GM12878 (cell line): ENCODE measurements at regions not wholly inside any gene's neighbourhood (a gene's known extent, or its start where the extent isn't known, plus 50 kb on each side); places are given as distances from the start of the nearest gene placed in this dataset.

Experiments
- ATAC-seq: fragments of 200-7000 bp; cut with Tn5 transposase; 3 replicates; pipeline ENCODE4 v1.9.1; 2020; ENCODE audit warnings: mild to moderate bottlenecking, moderate library complexity
- BruUV-seq: library from RNA; stranded (reverse); fragments of 400-500 nt; replicated peaks from 2 replicates; lab custom pipeline; 2021; lab: Mats Ljungman, UMichigan
- CTCF ChIA-PET: fragments of 300-600 bp; sonication (Branson Sonifier 250); formaldehyde crosslinking; extraction: SDS; loops from one replicate; lab custom pipeline; 2021; ENCODE audit warnings: inconsistent platforms; lab: Yijun Ruan, JAX
- POLR2A ChIA-PET: fragments of 350-600 bp; formaldehyde crosslinking; extraction: SDS; loops from one replicate; lab custom pipeline; 2021; ENCODE audit warnings: inconsistent platforms; lab: Charles Lee
- RAD21 ChIA-PET: fragments of 300-600 bp; sonication (Branson Sonifier 250); formaldehyde crosslinking; loops from one replicate; lab custom pipeline; 2023; ENCODE audit warnings: antibody characterized with exemption; ENCODE audit not compliant: unreplicated experiment; lab: Charles Lee
- SMC1A ChIA-PET: fragments of 300-600 bp; sonication (Branson Sonifier 250); formaldehyde crosslinking; loops from one replicate; lab custom pipeline; 2023; ENCODE audit not compliant: unreplicated experiment, uncharacterized antibody; lab: Charles Lee
- DNase-seq: peaks from one replicate; pipeline ENCODE4 v3.0.0-alpha.2; 2011; ENCODE audit warnings: low read depth, low spot score
- FAIRE-seq: peaks from 3 replicates; lab custom pipeline; 2011; peaks lifted over from hg19 to GRCh38; lab: Jason Lieb, UNC
- H2AFZ ChIP-seq: 2 replicates; pipeline ENCODE4 v1.6.0; 2011; ENCODE audit warnings: low read depth, low read length, control low read depth; ENCODE audit not compliant: control insufficient read depth
- H3K27ac ChIP-seq: 2 replicates; pipeline ENCODE4 v1.5.1; 2011; ENCODE audit warnings: control low read depth; ENCODE audit not compliant: control insufficient read depth, insufficient read depth
- H3K27me3 ChIP-seq, 2 experiments: replicated peaks in 1 of 2; 2 replicates each; pipeline versions ENCODE4 v1.6.0 to v1.6.1; 2011; ENCODE audit warnings: low read length in 1 of 2; ENCODE audit not compliant: control insufficient read depth in 2 of 2, insufficient read depth in 2 of 2
- H3K36me3 ChIP-seq, 2 experiments: 2 replicates each; pipeline ENCODE4 v1.5.1; 2011; ENCODE audit warnings: low read length in 1 of 2; ENCODE audit not compliant: control insufficient read depth in 2 of 2, insufficient read depth in 2 of 2
- H3K4me1 ChIP-seq: 2 replicates; pipeline ENCODE4 v1.6.1; 2011; ENCODE audit warnings: mild to moderate bottlenecking, low read length, moderate library complexity, mixed read lengths; ENCODE audit not compliant: control insufficient read depth, insufficient read depth
- H3K4me2 ChIP-seq: 2 replicates; pipeline ENCODE4 v1.6.0; 2011; ENCODE audit warnings: control low read depth; ENCODE audit not compliant: control insufficient read depth, insufficient read depth
- H3K4me3 ChIP-seq: fragments of 200-600 bp; sonication (generic); 2 replicates; pipeline ENCODE4 v1.5.1; 2016
- H3K79me2 ChIP-seq: 2 replicates; pipeline ENCODE4 v1.6.0; 2011; ENCODE audit warnings: low read length; ENCODE audit not compliant: control insufficient read depth, insufficient read depth
- H3K9ac ChIP-seq: 2 replicates; pipeline ENCODE4 v1.8.0; 2011; ENCODE audit warnings: low read length, control low read depth, mixed read lengths; ENCODE audit not compliant: control insufficient read depth, insufficient read depth
- H3K9me3 ChIP-seq: replicated peaks from 3 replicates; pipeline ENCODE4 v1.5.1; 2011; ENCODE audit warnings: mild to moderate bottlenecking, low read length; ENCODE audit not compliant: control insufficient read depth, insufficient read depth
- H4K20me1 ChIP-seq: 2 replicates; pipeline ENCODE4 v1.6.0; 2011; ENCODE audit not compliant: control insufficient read depth, insufficient read depth
- ATF7 ChIP-seq: fragments of 450-650 bp; IDR thresholded peaks from 2 replicates; pipeline ENCODE4 v1.6.1; 2016; ENCODE audit warnings: low read depth, mild to moderate bottlenecking
- CHD1 ChIP-seq: IDR thresholded peaks from 2 replicates; pipeline ENCODE4 v1.6.1; 2012; ENCODE audit warnings: low read depth, low read length, improper control_type of control experiment
- EP300 ChIP-seq, 2 experiments: fragments of 150-350 bp in 1 of 2; IDR thresholded peaks; 2 replicates each; pipeline ENCODE4 v1.6.1; 2011 to 2012; ENCODE audit warnings: low read depth in 2 of 2, low read length in 2 of 2, borderline replicate concordance in 1 of 2, improper control_type of control experiment in 1 of 2, inconsistent platforms in 1 of 2; ENCODE audit not compliant: control insufficient read depth in 1 of 2
- MTA2 ChIP-seq: fragments of 450-650 bp; IDR thresholded peaks from 2 replicates; pipeline ENCODE4 v1.6.1; 2016; ENCODE audit warnings: low read depth, mild to moderate bottlenecking, moderate library complexity
- RBBP5 ChIP-seq: fragments of 200-600 bp; sonication (generic); conservative IDR thresholded peaks from 2 replicates; pipeline ENCODE4 v1.6.1; 2016
- YY1 ChIP-seq: IDR thresholded peaks from 2 replicates; pipeline ENCODE4 v1.6.1; 2011; ENCODE audit warnings: low read depth, mild to moderate bottlenecking, low read length
- ZNF217 ChIP-seq: fragments of 450-650 bp; IDR thresholded peaks from 2 replicates; pipeline ENCODE4 v1.6.1; 2017; ENCODE audit warnings: antibody characterized with exemption, mild to moderate bottlenecking
- ZSCAN29 ChIP-seq: fragments of 450-650 bp; IDR thresholded peaks from 2 replicates; pipeline ENCODE4 v1.6.1; 2017; ENCODE audit warnings: mild to moderate bottlenecking, moderate library complexity
- WGBS: methylation state at CpG from one replicate; pipeline ENCODE4 v1.1.6; 2016; ENCODE audit warnings: low lambda C conversion rate; ENCODE audit not compliant: insufficient replicate concordance, insufficient coverage; ENCODE audit errors: missing lambda C conversion rate; 5-methylcytosine and 5-hydroxymethylcytosine counted together
- in situ Hi-C: fragments of 300-500 bp; cut with MboI; formaldehyde crosslinking; loops from 9 replicates; pipeline ENCODE4 v1.14.3; 2018; ENCODE audit warnings: mixed read lengths
- intact Hi-C: fragments of 100-400 bp; cut with micrococcal nuclease; formaldehyde crosslinking; loops from one replicate; pipeline ENCODE4 v1.14.2; 2022; ENCODE audit not compliant: unreplicated experiment
- TF ChIP-seq, protein P1 (sequence below): fragments of 150-350 bp; IDR thresholded peaks from 2 replicates; pipeline ENCODE4 v1.6.1; 2014; ENCODE audit warnings: mild to moderate bottlenecking, low read depth, low read length
- TF ChIP-seq, protein P2 (sequence below): fragments of 450-650 bp; formaldehyde crosslinking; IDR thresholded peaks from 2 replicates; pipeline ENCODE4 v1.4.0; 2020; ENCODE audit warnings: mild to moderate bottlenecking, moderate library complexity
- TF ChIP-seq, protein P3 (sequence below): fragments of 450-650 bp; IDR thresholded peaks from 2 replicates; pipeline ENCODE4 v1.6.1; 2017; ENCODE audit warnings: mild to moderate bottlenecking, moderate library complexity

GRCh38 chr3:168998792-168999191, 664.7 kb downstream of the MECOM start:
- intact Hi-C loops (no loop called here), in situ Hi-C loops (no loop called here)
- no peak overlapping the region for H3K27ac ChIP-seq
- SMC1A ChIA-PET = no interaction called here
- H3K9ac ChIP-seq = no peak overlapping the region
- DNase-seq = no peak
- TF ChIP-seq, protein P1, sequence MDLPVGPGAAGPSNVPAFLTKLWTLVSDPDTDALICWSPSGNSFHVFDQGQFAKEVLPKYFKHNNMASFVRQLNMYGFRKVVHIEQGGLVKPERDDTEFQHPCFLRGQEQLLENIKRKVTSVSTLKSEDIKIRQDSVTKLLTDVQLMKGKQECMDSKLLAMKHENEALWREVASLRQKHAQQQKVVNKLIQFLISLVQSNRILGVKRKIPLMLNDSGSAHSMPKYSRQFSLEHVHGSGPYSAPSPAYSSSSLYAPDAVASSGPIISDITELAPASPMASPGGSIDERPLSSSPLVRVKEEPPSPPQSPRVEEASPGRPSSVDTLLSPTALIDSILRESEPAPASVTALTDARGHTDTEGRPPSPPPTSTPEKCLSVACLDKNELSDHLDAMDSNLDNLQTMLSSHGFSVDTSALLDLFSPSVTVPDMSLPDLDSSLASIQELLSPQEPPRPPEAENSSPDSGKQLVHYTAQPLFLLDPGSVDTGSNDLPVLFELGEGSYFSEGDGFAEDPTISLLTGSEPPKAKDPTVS = no peak
- TF ChIP-seq YY1 (no peak), RBBP5 (no peak), MTA2 (no peak), ZSCAN29 (no peak), ATF7 (no peak), EP300 (IDR thresholded peaks at IDR 0.05; ENCODE audit: borderline replicate concordance in 1 of 2, control insufficient read depth in 1 of 2, low read depth in 2 of 2, low read length in 2 of 2) (no peak), CHD1 (no peak), ZNF217 (no peak)
- TF ChIP-seq, protein P2, sequence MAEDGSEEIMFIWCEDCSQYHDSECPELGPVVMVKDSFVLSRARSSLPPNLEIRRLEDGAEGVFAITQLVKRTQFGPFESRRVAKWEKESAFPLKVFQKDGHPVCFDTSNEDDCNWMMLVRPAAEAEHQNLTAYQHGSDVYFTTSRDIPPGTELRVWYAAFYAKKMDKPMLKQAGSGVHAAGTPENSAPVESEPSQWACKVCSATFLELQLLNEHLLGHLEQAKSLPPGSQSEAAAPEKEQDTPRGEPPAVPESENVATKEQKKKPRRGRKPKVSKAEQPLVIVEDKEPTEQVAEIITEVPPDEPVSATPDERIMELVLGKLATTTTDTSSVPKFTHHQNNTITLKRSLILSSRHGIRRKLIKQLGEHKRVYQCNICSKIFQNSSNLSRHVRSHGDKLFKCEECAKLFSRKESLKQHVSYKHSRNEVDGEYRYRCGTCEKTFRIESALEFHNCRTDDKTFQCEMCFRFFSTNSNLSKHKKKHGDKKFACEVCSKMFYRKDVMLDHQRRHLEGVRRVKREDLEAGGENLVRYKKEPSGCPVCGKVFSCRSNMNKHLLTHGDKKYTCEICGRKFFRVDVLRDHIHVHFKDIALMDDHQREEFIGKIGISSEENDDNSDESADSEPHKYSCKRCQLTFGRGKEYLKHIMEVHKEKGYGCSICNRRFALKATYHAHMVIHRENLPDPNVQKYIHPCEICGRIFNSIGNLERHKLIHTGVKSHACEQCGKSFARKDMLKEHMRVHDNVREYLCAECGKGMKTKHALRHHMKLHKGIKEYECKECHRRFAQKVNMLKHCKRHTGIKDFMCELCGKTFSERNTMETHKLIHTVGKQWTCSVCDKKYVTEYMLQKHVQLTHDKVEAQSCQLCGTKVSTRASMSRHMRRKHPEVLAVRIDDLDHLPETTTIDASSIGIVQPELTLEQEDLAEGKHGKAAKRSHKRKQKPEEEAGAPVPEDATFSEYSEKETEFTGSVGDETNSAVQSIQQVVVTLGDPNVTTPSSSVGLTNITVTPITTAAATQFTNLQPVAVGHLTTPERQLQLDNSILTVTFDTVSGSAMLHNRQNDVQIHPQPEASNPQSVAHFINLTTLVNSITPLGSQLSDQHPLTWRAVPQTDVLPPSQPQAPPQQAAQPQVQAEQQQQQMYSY = no peak
- TF ChIP-seq, protein P3, sequence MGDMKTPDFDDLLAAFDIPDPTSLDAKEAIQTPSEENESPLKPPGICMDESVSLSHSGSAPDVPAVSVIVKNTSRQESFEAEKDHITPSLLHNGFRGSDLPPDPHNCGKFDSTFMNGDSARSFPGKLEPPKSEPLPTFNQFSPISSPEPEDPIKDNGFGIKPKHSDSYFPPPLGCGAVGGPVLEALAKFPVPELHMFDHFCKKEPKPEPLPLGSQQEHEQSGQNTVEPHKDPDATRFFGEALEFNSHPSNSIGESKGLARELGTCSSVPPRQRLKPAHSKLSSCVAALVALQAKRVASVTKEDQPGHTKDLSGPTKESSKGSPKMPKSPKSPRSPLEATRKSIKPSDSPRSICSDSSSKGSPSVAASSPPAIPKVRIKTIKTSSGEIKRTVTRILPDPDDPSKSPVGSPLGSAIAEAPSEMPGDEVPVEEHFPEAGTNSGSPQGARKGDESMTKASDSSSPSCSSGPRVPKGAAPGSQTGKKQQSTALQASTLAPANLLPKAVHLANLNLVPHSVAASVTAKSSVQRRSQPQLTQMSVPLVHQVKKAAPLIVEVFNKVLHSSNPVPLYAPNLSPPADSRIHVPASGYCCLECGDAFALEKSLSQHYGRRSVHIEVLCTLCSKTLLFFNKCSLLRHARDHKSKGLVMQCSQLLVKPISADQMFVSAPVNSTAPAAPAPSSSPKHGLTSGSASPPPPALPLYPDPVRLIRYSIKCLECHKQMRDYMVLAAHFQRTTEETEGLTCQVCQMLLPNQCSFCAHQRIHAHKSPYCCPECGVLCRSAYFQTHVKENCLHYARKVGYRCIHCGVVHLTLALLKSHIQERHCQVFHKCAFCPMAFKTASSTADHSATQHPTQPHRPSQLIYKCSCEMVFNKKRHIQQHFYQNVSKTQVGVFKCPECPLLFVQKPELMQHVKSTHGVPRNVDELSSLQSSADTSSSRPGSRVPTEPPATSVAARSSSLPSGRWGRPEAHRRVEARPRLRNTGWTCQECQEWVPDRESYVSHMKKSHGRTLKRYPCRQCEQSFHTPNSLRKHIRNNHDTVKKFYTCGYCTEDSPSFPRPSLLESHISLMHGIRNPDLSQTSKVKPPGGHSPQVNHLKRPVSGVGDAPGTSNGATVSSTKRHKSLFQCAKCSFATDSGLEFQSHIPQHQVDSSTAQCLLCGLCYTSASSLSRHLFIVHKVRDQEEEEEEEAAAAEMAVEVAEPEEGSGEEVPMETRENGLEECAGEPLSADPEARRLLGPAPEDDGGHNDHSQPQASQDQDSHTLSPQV = no peak
- ATAC-seq = no peak
- CTCF ChIA-PET = no interaction called here
- H4K20me1 ChIP-seq = no peaks in the 10 kb centered on the region
- H3K79me2 ChIP-seq = no peaks in the 10 kb centered on the region
- no peak overlapping the region for H2AFZ ChIP-seq
- RAD21 ChIA-PET = no interaction called here
- no peak overlapping the region for H3K4me3 ChIP-seq
- no TSS peak for BruUV-seq
- no peaks in the 10 kb centered on the region for H3K36me3 ChIP-seq
- WGBS = 0% methylated on average over 3 of the region's 3 CpGs
- H3K9me3 ChIP-seq = no peaks in the 10 kb centered on the region
- no peaks in the 10 kb centered on the region for H3K27me3 ChIP-seq
- no peaks in the 10 kb centered on the region for H3K4me1 ChIP-seq
- H3K4me2 ChIP-seq = no peak overlapping the region
- POLR2A ChIA-PET = no interaction called here
- FAIRE-seq = no peak
